ENCODE measurements at regions not wholly inside any gene's neighbourhood (a gene's known extent, or its start where the extent isn't known, plus 50 kb on each side); places are given as distances from the start of the nearest gene placed in this dataset.

GRCh38 chr16:26554030-26554429 is 512.7 kb upstream of the C16orf82 start:
- no peak for TF ChIP-seq ZBTB33 (IDR thresholded peaks at IDR 0.05; ENCODE audit: extremely low read depth, insufficient replicate concordance, low read length)
- no peak for TF ChIP-seq CTCF (IDR thresholded peaks at IDR 0.05 in 2 of 3, conservative IDR thresholded peaks at IDR 0.05 in 1 of 3; ENCODE audit: borderline replicate concordance in 1 of 3, insufficient read depth in 1 of 3, low read depth in 2 of 3, low read length in 2 of 3)
- TF ChIP-seq YY1 (IDR thresholded peaks at IDR 0.05; ENCODE audit: extremely low read depth, insufficient replicate concordance, low read depth, low read length), result no peak
- TF ChIP-seq, protein P1, sequence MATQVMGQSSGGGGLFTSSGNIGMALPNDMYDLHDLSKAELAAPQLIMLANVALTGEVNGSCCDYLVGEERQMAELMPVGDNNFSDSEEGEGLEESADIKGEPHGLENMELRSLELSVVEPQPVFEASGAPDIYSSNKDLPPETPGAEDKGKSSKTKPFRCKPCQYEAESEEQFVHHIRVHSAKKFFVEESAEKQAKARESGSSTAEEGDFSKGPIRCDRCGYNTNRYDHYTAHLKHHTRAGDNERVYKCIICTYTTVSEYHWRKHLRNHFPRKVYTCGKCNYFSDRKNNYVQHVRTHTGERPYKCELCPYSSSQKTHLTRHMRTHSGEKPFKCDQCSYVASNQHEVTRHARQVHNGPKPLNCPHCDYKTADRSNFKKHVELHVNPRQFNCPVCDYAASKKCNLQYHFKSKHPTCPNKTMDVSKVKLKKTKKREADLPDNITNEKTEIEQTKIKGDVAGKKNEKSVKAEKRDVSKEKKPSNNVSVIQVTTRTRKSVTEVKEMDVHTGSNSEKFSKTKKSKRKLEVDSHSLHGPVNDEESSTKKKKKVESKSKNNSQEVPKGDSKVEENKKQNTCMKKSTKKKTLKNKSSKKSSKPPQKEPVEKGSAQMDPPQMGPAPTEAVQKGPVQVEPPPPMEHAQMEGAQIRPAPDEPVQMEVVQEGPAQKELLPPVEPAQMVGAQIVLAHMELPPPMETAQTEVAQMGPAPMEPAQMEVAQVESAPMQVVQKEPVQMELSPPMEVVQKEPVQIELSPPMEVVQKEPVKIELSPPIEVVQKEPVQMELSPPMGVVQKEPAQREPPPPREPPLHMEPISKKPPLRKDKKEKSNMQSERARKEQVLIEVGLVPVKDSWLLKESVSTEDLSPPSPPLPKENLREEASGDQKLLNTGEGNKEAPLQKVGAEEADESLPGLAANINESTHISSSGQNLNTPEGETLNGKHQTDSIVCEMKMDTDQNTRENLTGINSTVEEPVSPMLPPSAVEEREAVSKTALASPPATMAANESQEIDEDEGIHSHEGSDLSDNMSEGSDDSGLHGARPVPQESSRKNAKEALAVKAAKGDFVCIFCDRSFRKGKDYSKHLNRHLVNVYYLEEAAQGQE (IDR thresholded peaks at IDR 0.05; ENCODE audit: low read depth), result no peak
- no peak for TF ChIP-seq POLR2A (IDR thresholded peaks at IDR 0.05; ENCODE audit: borderline replicate concordance, extremely low read depth, insufficient read depth, insufficient read length)
- no peak for TF ChIP-seq POLR2AphosphoS5 (IDR thresholded peaks at IDR 0.05; ENCODE audit: low read depth, low read length)
- no peak for TF ChIP-seq CBX3 (IDR thresholded peaks at IDR 0.05; ENCODE audit: low read depth)
- TF ChIP-seq SIN3A (IDR thresholded peaks at IDR 0.05; ENCODE audit: low read depth), result no peak
- no peak for TF ChIP-seq ZNF274 (IDR thresholded peaks at IDR 0.05; ENCODE audit: low read depth, low read length)
- TF ChIP-seq SP1 (IDR thresholded peaks at IDR 0.05; ENCODE audit: low read depth), result no peak
- TF ChIP-seq JUND (IDR thresholded peaks at IDR 0.05), result no peak
- TF ChIP-seq, protein P2, sequence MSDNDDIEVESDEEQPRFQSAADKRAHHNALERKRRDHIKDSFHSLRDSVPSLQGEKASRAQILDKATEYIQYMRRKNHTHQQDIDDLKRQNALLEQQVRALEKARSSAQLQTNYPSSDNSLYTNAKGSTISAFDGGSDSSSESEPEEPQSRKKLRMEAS (IDR thresholded peaks at IDR 0.05), result no peak
